ENCODE measurements at regions not wholly inside any gene's neighbourhood (a gene's known extent, or its start where the extent isn't known, plus 50 kb on each side); places are given as distances from the start of the nearest gene placed in this dataset.
"Not testable (repeated sequence)": the region's sequence is repeated elsewhere in the genome, so short reads cannot be mapped to it uniquely, and the experiment has no call there.

DNA sequence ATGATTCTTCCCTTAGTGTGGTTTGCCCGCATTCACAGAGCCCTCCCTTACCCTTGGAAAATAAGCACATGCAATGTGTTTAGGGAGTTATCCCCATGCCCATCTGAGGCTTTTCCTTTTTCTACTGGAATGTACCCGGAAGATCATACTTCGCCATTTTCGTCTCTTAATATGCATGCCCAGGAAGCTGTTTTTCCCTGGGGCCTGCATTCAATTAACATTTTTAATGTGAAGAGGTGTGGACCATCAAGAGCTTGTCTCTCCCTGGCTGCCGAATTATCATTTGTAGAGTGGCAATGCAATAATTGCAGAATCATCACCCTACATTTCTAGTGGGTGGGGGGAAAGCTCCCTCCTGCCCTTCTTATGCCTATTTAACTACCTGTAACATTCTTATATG lies 976.3 kb downstream of the DIPK2A start:
- no peak for DNase-seq

GRCh38 chr3:144948711-144949110 lies 977.1 kb downstream of the DIPK2A start:
- no peak for DNase-seq

DNA sequence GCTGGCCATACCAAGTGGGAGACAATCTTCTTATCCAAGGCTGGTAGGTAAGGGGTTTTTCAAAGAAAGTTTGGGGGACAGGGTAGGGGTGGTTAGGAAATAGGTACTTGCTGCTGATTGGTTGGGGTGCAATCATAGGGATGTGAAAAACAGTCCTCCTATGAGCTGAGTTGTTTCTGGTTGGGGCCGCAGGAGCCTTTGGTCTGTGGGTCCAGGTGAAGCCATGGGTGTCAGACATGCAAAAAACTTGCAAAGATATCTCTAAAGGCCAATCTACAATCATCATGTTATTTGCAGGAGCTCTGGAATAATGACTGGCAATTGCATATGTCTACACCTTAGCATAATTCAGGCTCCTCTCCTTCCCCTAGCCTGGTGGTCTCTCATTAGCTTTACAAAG lies 982.3 kb downstream of the DIPK2A start:
- no peak for DNase-seq

- no peak for DNase-seq
Observed at GRCh38 chr3:144957398-144958101, 985.9 kb downstream of the DIPK2A start.

DNA sequence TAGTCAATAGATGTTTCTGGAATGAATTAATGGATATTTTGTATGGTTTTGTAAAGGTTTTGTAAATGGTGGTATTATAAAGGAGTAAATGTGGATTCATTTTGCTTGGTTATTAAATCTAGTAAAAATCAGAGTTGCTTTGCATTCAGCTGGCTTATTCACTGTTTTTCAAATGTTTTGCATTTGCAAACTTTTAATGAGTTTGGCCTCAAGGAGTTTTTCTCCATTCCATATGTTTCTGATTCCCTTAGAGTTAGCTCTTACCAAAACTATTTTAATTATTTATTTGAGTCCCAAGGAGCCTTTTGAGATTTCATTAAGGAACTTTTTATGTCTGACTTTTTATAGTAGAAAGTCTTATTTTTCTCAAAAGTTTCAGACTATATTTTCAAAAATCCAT lies 992.2 kb downstream of the DIPK2A start:
- no peak for DNase-seq

DNA sequence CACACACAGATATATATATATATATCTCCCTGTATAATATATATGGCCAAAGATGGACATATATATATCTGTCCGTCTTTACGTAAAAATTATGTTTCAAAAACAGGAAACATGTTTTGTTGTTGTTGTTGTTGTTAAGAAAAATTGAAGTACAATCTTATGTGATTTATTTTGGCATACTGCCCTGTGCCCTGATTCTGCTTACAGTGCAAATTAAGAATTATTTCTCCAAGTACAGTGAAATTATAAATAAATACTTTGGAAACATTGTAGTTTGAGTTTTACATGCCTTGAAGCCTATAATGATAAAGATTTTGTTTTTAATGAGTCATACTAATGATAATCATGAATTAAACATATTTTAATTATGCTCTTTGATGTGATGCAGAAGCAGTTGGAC lies 994.9 kb downstream of the DIPK2A start:
- no peak for DNase-seq

DNA sequence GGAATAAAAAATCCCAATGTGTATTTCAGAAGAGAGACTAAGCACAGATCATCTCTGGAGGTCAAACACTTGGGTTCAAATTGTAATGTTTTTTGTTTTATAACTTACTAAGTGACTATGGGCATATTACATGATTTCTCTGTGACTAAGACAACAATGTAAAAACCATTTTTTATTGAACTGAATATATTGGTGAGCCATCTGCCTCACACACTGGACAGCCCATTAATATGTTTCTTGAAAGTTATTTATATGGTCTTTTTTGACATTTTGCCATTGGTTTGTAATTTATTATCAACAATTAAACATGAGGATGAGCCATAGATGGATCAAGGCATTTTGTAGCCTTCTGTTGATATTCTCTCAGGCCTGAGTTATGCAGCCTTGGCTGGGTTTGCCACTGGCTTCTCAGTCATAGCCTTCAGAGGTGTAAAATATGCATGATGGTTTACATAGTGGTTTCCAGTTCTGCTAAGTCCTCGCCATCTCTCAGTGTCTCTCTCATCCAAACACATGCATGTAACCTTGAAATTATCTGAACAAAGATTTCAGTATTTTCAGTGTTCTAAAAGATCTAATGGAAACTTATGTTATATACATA lies 997.2 kb downstream of the DIPK2A start:
- DNase-seq, result no peak

- DNase-seq, result not testable (repeated sequence)
Observed at GRCh38 chr3:144984481-144984880, 1012.9 kb downstream of the DIPK2A start.

- DNase-seq, result no peak
Observed at GRCh38 chr3:144989807-144990206, 1018.2 kb downstream of the DIPK2A start.

GRCh38 chr3:144995856-144996255 lies 1024.2 kb downstream of the DIPK2A start:
- no peak for DNase-seq

GRCh38 chr3:145005427-145005826 lies 1033.8 kb downstream of the DIPK2A start:
- DNase-seq, result no peak

DNA sequence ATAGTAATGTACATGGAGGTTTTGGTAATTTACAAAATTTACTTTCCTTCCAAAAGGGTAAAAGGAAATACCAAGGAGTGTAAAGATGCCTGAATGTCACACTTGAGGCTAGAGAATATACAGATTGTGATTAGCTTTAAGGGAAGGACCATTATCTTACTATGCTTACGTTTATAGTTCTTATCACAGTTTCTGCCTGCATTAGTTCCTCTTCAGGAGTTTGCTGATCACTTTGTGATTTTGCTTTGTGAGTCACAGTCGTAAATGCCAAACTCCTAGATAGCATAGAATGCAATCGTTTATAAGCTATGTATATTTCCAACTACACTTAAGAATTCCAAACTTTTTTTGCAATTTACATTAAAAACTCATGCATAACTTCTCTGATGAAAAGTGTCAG lies 1034.6 kb downstream of the DIPK2A start:
- DNase-seq, result no peak

DNA sequence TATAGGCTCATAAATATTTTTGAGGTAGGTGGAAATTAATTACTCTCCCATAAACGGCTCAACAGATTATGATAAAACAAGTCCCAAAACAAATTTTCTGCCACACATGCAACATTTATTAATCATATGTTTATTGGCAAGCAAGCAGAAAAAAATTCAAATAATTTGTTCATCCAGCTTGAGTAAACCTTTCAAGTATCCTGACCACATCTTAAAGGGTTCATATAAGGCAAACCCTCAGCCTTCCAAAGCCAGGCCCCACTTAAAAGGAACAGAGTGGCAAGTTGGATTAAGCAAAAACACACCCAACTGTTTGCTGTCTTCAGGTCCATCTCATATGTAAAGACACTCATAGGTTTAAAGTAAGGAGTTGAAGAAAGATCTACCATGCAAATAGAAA lies 1042.3 kb downstream of the DIPK2A start:
- no peak for DNase-seq

GRCh38 chr3:145015253-145015652 lies 1043.6 kb downstream of the DIPK2A start:
- no peak for DNase-seq

- DNase-seq, result no peak
Observed at GRCh38 chr3:145017959-145018358, 1046.3 kb downstream of the DIPK2A start.

DNA sequence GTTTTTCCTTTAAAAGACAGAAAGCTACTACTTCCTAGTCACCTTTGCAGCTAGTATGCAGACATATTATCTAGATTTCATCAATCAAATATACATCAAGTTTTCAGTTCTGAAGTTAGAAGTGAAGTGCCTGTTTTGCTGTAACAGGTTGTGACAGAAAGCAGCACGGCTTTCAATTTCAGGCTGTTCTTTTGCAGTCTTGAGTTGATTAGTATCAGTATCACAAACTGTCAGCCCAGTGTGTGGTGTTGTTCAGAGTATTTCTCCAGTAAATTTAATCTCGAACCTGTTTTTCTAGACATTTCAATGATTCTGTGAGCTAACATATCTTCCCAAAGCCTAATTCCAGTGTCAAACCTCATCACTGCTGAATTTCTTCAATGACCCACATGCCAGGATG lies 1050.8 kb downstream of the DIPK2A start:
- no peak for DNase-seq

GRCh38 chr3:145024700-145025099 lies 1053.1 kb downstream of the DIPK2A start:
- no peak for DNase-seq

DNA sequence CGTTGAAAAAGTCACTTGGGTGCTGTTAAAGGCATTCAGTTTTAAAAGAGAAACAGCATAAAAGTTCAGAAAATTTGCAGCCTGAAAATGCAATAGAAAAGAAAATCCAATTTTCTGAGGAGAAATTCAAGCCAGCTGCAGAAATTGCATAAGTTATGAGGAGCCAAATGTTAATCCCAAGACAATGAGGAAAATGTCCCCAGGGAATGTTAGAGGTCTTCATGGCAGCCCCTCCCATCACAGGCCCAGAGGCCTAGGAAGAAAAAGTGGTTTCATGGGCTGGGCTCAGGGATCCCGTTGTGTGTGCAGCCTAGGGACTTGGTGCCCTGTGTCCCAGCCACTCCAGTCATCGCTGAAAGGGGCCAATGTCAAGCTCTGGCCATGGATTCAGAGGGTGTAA lies 1055.6 kb downstream of the DIPK2A start:
- DNase-seq, result not testable (repeated sequence)

- no peak for DNase-seq
Observed at GRCh38 chr3:145032791-145033190, 1061.2 kb downstream of the DIPK2A start.

- DNase-seq, result no peak
Observed at GRCh38 chr3:145035682-145036081, 1064.1 kb downstream of the DIPK2A start.

- DNase-seq, result not testable (repeated sequence)
Observed at GRCh38 chr3:145054055-145054454, 1082.4 kb downstream of the DIPK2A start.

DNA sequence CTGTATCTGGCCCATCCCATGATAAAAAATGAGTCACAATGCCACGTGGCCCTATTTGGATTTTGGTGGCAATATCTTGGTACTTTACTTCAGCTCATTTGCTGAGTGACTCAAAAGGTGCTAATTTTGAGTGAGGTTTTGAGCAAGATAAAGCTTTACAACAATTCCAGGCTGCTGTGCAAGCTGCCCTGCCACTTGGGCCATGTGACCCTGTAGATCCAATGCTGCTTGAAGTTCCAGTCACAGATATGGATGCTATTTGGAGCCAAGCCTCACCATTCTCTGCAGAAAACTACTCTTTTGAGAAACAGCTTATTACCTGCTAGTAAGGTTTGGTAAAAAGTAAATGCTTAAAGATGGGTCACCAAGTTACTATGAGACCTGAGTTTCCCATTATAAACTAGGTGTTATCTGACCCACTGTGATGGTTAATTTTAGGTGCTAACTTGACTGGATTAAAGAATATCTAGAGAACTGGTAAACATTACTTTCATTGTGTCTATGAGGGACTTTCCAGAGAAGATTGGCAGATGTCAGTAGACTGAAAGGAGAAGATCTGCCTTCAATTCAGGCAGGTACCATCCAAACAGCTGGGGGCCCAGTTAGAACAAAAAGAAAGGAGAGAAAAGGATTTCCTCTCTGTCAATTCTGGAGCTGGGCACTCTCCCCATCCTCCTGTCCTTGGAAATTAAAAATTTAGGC lies 1083.9 kb downstream of the DIPK2A start:
- DNase-seq, result no peak

DNA sequence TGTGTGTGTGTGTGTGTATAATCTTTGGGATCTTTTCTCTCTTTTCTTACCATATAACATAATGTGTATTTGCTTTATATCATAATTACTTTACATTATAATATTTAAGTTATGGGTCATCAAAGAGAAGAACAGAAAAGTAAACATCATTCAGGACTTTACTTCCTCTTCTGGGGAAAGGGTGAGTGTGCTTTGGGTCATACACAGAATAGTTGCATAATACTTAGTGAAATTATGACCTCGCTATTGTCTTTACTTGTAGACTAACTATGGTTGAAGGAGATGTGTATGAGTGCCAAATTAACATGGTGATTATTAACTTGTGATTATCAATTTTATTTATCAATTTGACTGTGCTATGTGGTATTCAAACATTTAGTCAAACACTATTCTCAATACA lies 1086.9 kb downstream of the DIPK2A start:
- DNase-seq, result no peak

DNA sequence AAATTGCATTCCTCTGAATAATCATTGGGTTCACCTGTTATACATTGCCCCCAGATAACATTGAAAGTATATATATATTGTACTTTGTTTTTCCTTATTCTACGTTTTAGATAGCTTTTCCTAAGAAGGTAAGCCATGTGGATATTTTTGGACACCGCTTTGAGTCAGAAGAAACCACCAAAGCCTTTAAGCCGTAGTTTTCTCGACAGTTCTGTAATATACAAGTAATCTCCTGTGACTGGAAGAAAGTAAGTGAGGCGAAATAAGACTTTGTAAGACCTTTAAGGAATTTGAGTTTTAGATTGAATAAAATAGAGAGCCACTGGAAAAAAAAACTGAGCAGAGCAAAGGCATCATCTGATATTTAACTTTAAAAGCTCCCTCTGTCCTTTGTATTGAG lies 1092.0 kb downstream of the DIPK2A start:
- DNase-seq, result no peak

All from T-helper 1 cell (primary cell).